HUES64 (cell line): ENCODE measurements at regions not wholly inside any gene's neighbourhood (a gene's known extent, or its start where the extent isn't known, plus 50 kb on each side); places are given as distances from the start of the nearest gene placed in this dataset.

ENCODE experiments used
- H3K27ac ChIP-seq: 2 replicates; pipeline ENCODE4 v1.7.0; 2013; ENCODE audit warnings: low read depth, low read length, inconsistent platforms
- H3K27me3 ChIP-seq: 2 replicates; pipeline ENCODE4 v1.6.1; 2013; ENCODE audit warnings: mild to moderate bottlenecking, low read length; ENCODE audit not compliant: insufficient read depth
- H3K36me3 ChIP-seq: 2 replicates; pipeline ENCODE4 v1.6.1; 2013; ENCODE audit warnings: mild to moderate bottlenecking, low read length; ENCODE audit not compliant: insufficient read depth
- H3K4me1 ChIP-seq: 2 replicates; pipeline ENCODE4 v1.6.1; 2013; ENCODE audit warnings: mild to moderate bottlenecking, low read length, moderate library complexity; ENCODE audit not compliant: insufficient read depth
- H3K4me3 ChIP-seq: 2 replicates; pipeline ENCODE4 v1.5.1; 2013; ENCODE audit warnings: mild to moderate bottlenecking, low read length, moderate library complexity
- H3K9ac ChIP-seq: 2 replicates; pipeline ENCODE4 v1.6.1; 2013; ENCODE audit warnings: mild to moderate bottlenecking, low read depth, low read length
- H3K9me3 ChIP-seq: 2 replicates; pipeline ENCODE4 v1.6.1; 2013; ENCODE audit warnings: low read depth, low read length; ENCODE audit not compliant: insufficient read depth
- WGBS: fragments of 150-250, 120-280 bp; methylation state at CpG from one replicate; pipeline ENCODE4 v1.1.7; 2013; ENCODE audit warnings: missing lambda C conversion rate; 5-methylcytosine and 5-hydroxymethylcytosine counted together

DNA sequence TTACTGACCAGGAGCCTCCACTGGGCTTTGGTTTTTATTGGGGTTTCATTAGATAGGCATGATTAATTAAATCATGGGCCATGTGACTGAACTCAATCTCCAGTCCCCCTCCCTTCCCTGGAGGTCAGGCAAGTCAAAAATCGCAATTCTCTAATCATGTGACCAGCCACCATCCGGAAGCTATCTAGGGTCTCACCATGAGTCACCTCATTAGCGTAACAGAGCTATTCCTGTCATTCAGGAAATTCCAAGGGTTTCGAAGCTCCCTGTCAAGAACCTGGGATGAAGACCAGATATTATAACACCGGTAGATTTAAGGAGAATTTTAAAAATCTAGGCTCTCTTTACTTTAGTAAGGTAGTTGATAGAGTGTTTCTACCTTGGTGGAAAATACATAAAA is 180.3 kb upstream of the TCF4 start:
- Histone ChIP-seq H3K27me3 (no peaks in the 10 kb centered on the region), H3K9me3 (no peaks in the 10 kb centered on the region), H3K4me3 (peak overlapping the region; percentile 10; the same call in 1 of the 2 replicates), H3K27ac (peak overlapping the region; percentile 67), H3K9ac (no peak overlapping the region), H3K4me1 (peaks cover 39% of the 10 kb centered on the region), H3K36me3 (no peaks in the 10 kb centered on the region)
- 34% methylated on average over 5 of the region's 5 CpGs for WGBS

GRCh38 chr18:55764386-55764785 is 176.4 kb upstream of the TCF4 start:
- no peaks in the 10 kb centered on the region for H3K27me3 ChIP-seq
- no peaks in the 10 kb centered on the region for H3K36me3 ChIP-seq
- 93% methylated on average over 5 of the region's 5 CpGs for WGBS
- H3K9ac ChIP-seq: no peak overlapping the region
- H3K4me1 ChIP-seq: peaks cover 53% of the 10 kb centered on the region
- H3K27ac ChIP-seq: no peak overlapping the region
- H3K9me3 ChIP-seq: no peaks in the 10 kb centered on the region
- H3K4me3 ChIP-seq: no peak overlapping the region

DNA sequence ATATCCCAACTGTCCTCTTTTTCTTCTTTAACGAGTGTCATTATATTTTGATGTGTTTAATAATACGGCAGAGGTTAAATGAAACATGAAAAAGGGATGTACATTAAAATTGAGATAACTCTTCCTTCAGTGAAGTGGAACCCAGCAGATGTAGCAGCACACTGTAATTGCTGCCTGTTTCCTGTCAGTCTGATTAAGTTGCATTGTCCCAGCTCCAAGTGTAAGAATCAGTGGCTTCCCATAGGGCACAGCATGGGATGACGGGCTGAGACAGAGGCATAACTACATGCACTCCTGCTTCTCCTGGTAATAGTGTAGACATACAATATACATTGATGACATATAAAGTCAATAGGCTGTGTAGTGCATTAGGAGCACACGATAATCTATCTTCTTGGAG is 175.8 kb upstream of the TCF4 start:
- H3K9me3 ChIP-seq: no peaks in the 10 kb centered on the region
- H3K27ac ChIP-seq: no peak overlapping the region
- H3K36me3 ChIP-seq: no peaks in the 10 kb centered on the region
- H3K4me1 ChIP-seq: peaks cover 47% of the 10 kb centered on the region
- H3K27me3 ChIP-seq: no peaks in the 10 kb centered on the region
- WGBS: 78% methylated on average over 4 of the region's 4 CpGs
- H3K9ac ChIP-seq: no peak overlapping the region
- no peak overlapping the region for H3K4me3 ChIP-seq

- Histone ChIP-seq H3K4me1 (peaks cover 42% of the 10 kb centered on the region), H3K9ac (no peak overlapping the region), H3K27ac (no peak overlapping the region), H3K9me3 (no peaks in the 10 kb centered on the region), H3K27me3 (no peaks in the 10 kb centered on the region), H3K36me3 (no peaks in the 10 kb centered on the region), H3K4me3 (no peak overlapping the region)
- 77% methylated on average over 2 of the region's 2 CpGs for WGBS
Observed at GRCh38 chr18:55763298-55763697, 175.3 kb upstream of the TCF4 start.

GRCh38 chr18:55762424-55762823 is 174.4 kb upstream of the TCF4 start:
- Histone ChIP-seq H3K9ac (no peak overlapping the region), H3K27ac (no peak overlapping the region), H3K4me1 (peaks cover 33% of the 10 kb centered on the region), H3K4me3 (no peak overlapping the region), H3K27me3 (no peaks in the 10 kb centered on the region), H3K36me3 (no peaks in the 10 kb centered on the region), H3K9me3 (no peaks in the 10 kb centered on the region)
- 94% methylated on average over 3 of the region's 3 CpGs for WGBS

- no peaks in the 10 kb centered on the region for H3K27me3 ChIP-seq
- 90% methylated on average over 3 of the region's 4 CpGs for WGBS
- H3K27ac ChIP-seq: no peak overlapping the region
Observed at GRCh38 chr18:55753643-55754263, 165.8 kb upstream of the TCF4 start.

DNA sequence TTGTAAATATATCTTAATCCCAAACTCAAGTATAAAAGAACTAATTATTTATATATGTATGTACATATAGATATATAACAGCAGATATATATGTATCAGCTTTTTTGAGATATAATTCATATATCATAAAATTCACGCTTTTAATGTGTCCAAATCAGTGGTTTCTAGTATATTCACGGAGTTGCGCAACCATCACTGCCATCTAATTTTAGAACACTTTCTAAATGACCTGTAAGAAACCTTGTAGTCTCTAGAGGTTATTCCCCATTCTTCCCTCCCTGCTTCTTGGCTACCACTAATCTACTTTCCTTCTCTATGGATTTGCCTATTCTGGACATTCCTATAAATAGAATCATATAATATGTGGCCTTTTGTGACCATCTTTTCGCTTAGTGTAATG is 163.5 kb upstream of the TCF4 start:
- Histone ChIP-seq H3K9ac (no peak overlapping the region), H3K27me3 (no peaks in the 10 kb centered on the region), H3K9me3 (no peaks in the 10 kb centered on the region), H3K4me3 (no peak overlapping the region), H3K27ac (no peak overlapping the region), H3K4me1 (no peaks in the 10 kb centered on the region), H3K36me3 (no peaks in the 10 kb centered on the region)
- WGBS: 96% methylated on average over 4 of the region's 4 CpGs

More at GRCh38 chr18:55753643-55754263, 165.8 kb upstream of the TCF4 start:
- Histone ChIP-seq H3K9me3 (no peaks in the 10 kb centered on the region), H3K4me1 (no peaks in the 10 kb centered on the region), H3K4me3 (no peak overlapping the region), H3K36me3 (no peaks in the 10 kb centered on the region), H3K9ac (no peak overlapping the region)

GRCh38 chr18:55748227-55748738 is 160.3 kb upstream of the TCF4 start:
- Histone ChIP-seq H3K27ac (no peak overlapping the region), H3K4me3 (no peak overlapping the region), H3K27me3 (no peaks in the 10 kb centered on the region), H3K9me3 (no peaks in the 10 kb centered on the region), H3K9ac (no peak overlapping the region), H3K4me1 (peaks cover 9% of the 10 kb centered on the region), H3K36me3 (no peaks in the 10 kb centered on the region)
- WGBS: 76% methylated on average over 4 of the region's 4 CpGs

DNA sequence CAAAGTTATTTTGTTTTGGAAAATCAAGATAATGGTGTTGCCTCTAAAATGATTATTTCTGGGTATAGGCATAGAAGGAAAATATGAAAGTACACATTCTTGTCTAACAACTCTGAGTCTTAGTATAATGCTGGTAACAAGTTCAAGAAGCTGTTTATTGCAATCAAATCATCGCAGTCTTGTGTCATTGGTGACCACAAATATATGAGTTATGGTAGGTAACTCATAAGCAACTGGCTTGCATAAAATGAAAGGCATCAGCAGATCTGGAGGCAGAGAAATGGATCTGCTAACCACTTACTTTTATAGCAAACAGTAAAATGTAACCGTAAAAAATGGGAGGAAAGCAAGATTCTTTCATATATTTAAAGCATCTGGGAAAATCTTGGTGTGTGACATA is 156.2 kb upstream of the TCF4 start:
- Histone ChIP-seq H3K27ac (no peak overlapping the region), H3K9ac (no peak overlapping the region), H3K9me3 (no peaks in the 10 kb centered on the region), H3K4me1 (peaks cover 9% of the 10 kb centered on the region), H3K4me3 (no peak overlapping the region), H3K27me3 (no peaks in the 10 kb centered on the region), H3K36me3 (no peaks in the 10 kb centered on the region)
- 94% methylated on average over 2 of the region's 2 CpGs for WGBS

GRCh38 chr18:55743736-55744135 is 155.7 kb upstream of the TCF4 start:
- Histone ChIP-seq H3K4me3 (no peak overlapping the region), H3K9ac (no peak overlapping the region), H3K27me3 (no peaks in the 10 kb centered on the region), H3K36me3 (no peaks in the 10 kb centered on the region), H3K4me1 (peaks cover 9% of the 10 kb centered on the region), H3K27ac (no peak overlapping the region), H3K9me3 (no peaks in the 10 kb centered on the region)
- WGBS: 89% methylated on average over 3 of the region's 3 CpGs

DNA sequence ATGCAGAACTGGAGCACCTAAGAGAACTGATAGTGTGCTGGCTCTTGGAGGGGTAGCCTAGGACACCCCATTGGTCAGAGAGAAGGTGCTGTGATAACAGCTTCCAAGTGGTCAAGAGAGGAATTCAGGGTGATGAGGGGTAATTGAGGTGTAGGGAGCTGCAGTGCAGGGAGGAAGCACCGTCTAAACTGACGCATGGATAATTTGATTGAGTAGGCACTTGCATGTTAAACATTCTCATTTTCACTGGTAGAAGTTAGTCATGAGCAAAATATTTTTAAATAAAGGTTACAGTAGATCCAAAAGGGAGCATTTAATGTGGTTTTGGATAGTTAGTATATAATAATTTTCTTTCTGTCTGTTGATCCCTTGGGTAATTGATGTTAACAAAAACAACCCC is 155.1 kb upstream of the TCF4 start:
- WGBS: 92% methylated on average over 2 of the region's 2 CpGs
- H3K27ac ChIP-seq: no peak overlapping the region
- H3K36me3 ChIP-seq: no peaks in the 10 kb centered on the region
- peaks cover 9% of the 10 kb centered on the region for H3K4me1 ChIP-seq
- H3K27me3 ChIP-seq: no peaks in the 10 kb centered on the region
- H3K9ac ChIP-seq: no peak overlapping the region
- no peaks in the 10 kb centered on the region for H3K9me3 ChIP-seq
- H3K4me3 ChIP-seq: no peak overlapping the region

- no peaks in the 10 kb centered on the region for H3K4me1 ChIP-seq
Observed at GRCh38 chr18:55739488-55739887, 151.5 kb upstream of the TCF4 start.

More at GRCh38 chr18:55739488-55739887, 151.5 kb upstream of the TCF4 start:
- H3K27me3 ChIP-seq: no peaks in the 10 kb centered on the region
- H3K9me3 ChIP-seq: no peaks in the 10 kb centered on the region
- no peak overlapping the region for H3K4me3 ChIP-seq
- H3K36me3 ChIP-seq: no peaks in the 10 kb centered on the region
- no peak overlapping the region for H3K9ac ChIP-seq
- H3K27ac ChIP-seq: no peak overlapping the region
- WGBS: 100% methylated on average over 1 of the region's 2 CpGs
